Tibial artery (tissue), 4 donors: ENCODE measurements at regions not wholly inside any gene's neighbourhood (a gene's known extent, or its start where the extent isn't known, plus 50 kb on each side); places are given as distances from the start of the nearest gene placed in this dataset.

Experiments used
- DNase-seq, 2 donors: peaks; one replicate each; pipeline ENCODE4 v3.0.0-alpha.2; 2019
- H3K27ac ChIP-seq, 2 donors: fragments of 200-600 bp; sonication (generic) in 1 of 2; 1 replicate in 1 of 2; 2 replicates in 1 of 2; pipeline ENCODE4 v1.5.1; 2018 to 2019; ENCODE audit warnings: mild to moderate bottlenecking in 1 of 2
- H3K27me3 ChIP-seq, 2 donors: fragments of 200-600 bp; sonication (generic) in 1 of 2; one replicate each; pipeline versions ENCODE4 v1.5.1 to v1.6.0; 2016 to 2019
- H3K36me3 ChIP-seq, 3 donors: fragments of 200-600 bp; sonication (generic) in 2 of 3; one replicate each; pipeline ENCODE4 v1.5.1; 2016 to 2019; ENCODE audit warnings: mild to moderate bottlenecking in 2 of 3
- H3K4me1 ChIP-seq, 4 donors: fragments of 200-600 bp; sonication (generic) in 2 of 4; 1 replicate in 3 of 4; 2 replicates in 1 of 4; pipeline ENCODE4 v1.5.1; 2016 to 2019
- H3K4me3 ChIP-seq, 2 donors: fragments of 200-600 bp; sonication (generic) in 1 of 2; 1 replicate in 1 of 2; 2 replicates in 1 of 2; pipeline ENCODE4 v1.5.1; 2018 to 2019; ENCODE audit warnings: mild to moderate bottlenecking in 2 of 2
- H3K9me3 ChIP-seq, 3 donors: fragments of 200-600 bp; sonication (generic) in 1 of 3; one replicate each; pipeline ENCODE4 v1.5.1; 2016 to 2019
- CTCF ChIP-seq, 2 experiments: fragments of 200-600 bp in 1 of 2; fragments of 450-650 bp in 1 of 2; IDR thresholded peaks; one replicate each; pipeline ENCODE4 v1.5.1; 2017 to 2019; ENCODE audit warnings: antibody characterized with exemption in 2 of 2, mild to moderate bottlenecking in 1 of 2, moderate library complexity in 1 of 2
- intact Hi-C: fragments of 100-400 bp; cut with DNase I; formaldehyde crosslinking; loops from one replicate; pipeline ENCODE4 v1.15.0; 2023; ENCODE audit warnings: low total_unique reads

DNA sequence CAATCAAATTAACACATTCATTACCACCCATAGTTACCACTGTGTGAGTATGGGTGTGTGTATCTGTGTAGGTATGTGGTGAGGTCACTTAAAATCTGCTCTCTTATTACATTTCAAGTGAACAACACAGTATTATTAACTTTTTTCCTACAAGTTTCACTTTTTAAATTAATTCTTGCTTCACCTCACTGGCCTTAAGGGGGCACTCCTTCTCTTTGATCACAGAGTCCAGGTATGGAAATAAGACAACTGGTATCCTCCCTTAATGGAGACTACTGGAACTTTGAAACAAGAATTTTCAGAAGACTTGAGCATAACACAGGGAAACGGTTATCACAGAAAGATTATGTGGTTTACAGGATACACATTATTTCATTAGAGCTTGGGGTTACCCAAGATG, 255.8 kb downstream of the ASXL3 start:
- Histone ChIP-seq H3K27me3 (no peaks in the 10 kb centered on the region), H3K4me1 (no peaks in the 10 kb centered on the region), H3K36me3 (no peaks in the 10 kb centered on the region), H3K4me3 (no peak overlapping the region), H3K27ac (no peak overlapping the region), H3K9me3 (peaks cover 0 to 7% (median 6%) of the 10 kb centered on the region in 3 donors)
- no peak for TF ChIP-seq CTCF (IDR thresholded peaks at IDR 0.05)
- intact Hi-C loops, result no loop called here
- DNase-seq, result no peak

DNA sequence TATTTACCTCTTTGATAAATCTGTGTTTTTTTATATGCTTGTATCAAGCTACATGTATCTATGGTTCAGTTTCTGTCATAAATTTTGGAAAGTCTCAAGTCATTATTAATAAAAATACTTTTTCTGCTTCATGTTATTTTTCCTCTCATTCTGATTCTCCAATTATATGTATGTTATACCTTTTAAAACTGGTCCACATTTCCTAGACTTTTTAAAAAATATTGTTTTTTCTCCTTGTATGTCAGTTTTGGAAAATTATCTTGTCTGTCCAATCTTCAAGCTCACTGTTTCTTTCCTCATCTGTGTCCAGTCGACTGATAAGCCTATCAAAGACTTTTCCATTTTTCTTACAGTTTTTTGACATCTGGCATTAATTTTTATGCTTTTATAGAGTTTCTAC, 253.4 kb downstream of the ASXL3 start:
- Histone ChIP-seq H3K36me3 (no peaks in the 10 kb centered on the region), H3K4me3 (no peak overlapping the region), H3K27me3 (no peaks in the 10 kb centered on the region), H3K27ac (no peak overlapping the region), H3K4me1 (no peaks in the 10 kb centered on the region), H3K9me3 (peaks cover 0 to 7% (median 6%) of the 10 kb centered on the region in 3 donors)
- intact Hi-C loops, result no loop called here
- no peak for DNase-seq
- TF ChIP-seq CTCF (IDR thresholded peaks at IDR 0.05), result no peak

DNA sequence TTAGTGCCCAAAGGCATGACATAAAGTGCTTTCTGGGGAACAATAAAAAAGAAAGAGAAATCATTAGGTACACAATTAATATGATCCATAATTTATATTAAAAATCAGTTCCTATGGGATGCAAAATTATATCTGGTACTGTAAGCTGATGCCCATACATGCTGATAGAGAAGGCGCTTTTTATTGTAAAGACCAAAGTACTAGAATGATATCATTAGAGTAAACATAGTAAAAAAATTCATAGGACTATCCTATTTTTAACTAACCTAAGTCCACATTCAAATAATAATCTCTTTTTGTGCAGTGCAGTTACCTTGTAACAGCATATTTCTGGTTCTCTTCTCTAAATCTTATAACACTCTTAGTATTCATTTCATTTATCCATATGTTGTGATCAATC, 252.2 kb downstream of the ASXL3 start:
- TF ChIP-seq CTCF (IDR thresholded peaks at IDR 0.05), result no peak
- peaks cover 0 to 7% (median 6%) of the 10 kb centered on the region in 3 donors for H3K9me3 ChIP-seq
- no peak for DNase-seq
- no peaks in the 10 kb centered on the region for H3K27me3 ChIP-seq
- H3K4me1 ChIP-seq, result no peaks in the 10 kb centered on the region
- no peak overlapping the region for H3K27ac ChIP-seq
- intact Hi-C loops, result no loop called here
- no peak overlapping the region for H3K4me3 ChIP-seq
- H3K36me3 ChIP-seq, result no peaks in the 10 kb centered on the region

DNA sequence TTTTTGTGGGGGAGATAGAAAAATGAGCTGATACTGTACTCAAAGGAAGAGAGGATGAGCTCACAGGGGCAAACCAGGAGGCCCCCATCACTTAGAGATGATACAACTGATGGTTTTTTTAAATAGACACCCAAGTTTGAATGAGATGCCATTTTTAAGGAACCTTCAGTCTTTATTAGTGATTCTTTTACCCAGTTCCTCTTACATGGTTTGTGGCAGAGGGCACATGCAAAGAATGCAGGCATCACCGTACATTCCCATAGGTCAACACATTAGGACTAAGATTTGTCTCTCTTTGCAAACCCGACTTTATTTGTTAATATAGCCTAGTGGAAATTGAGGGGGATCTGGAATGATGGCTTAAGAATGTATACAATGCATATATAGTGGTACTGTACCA, 250.9 kb downstream of the ASXL3 start:
- Histone ChIP-seq H3K27me3 (no peaks in the 10 kb centered on the region), H3K4me3 (no peak overlapping the region), H3K4me1 (no peaks in the 10 kb centered on the region), H3K27ac (no peak overlapping the region), H3K36me3 (no peaks in the 10 kb centered on the region), H3K9me3 (peaks cover 0 to 7% (median 6%) of the 10 kb centered on the region in 3 donors)
- intact Hi-C loops, result no loop called here
- TF ChIP-seq CTCF (IDR thresholded peaks at IDR 0.05), result no peak
- no peak for DNase-seq

- no peaks in the 10 kb centered on the region for H3K36me3 ChIP-seq
- intact Hi-C loops, result no loop called here
- no peaks in the 10 kb centered on the region for H3K27me3 ChIP-seq
Measured at GRCh38 chr18:33826151-33826550, 248.1 kb downstream of the ASXL3 start.

More at GRCh38 chr18:33826151-33826550, 248.1 kb downstream of the ASXL3 start:
- Histone ChIP-seq H3K27ac (no peak overlapping the region), H3K9me3 (no peaks in the 10 kb centered on the region), H3K4me3 (no peak overlapping the region), H3K4me1 (no peaks in the 10 kb centered on the region)
- TF ChIP-seq CTCF (IDR thresholded peaks at IDR 0.05), result no peak
- no peak for DNase-seq
